PC-3 (cell line): ENCODE measurements at regions not wholly inside any gene's neighbourhood (a gene's known extent, or its start where the extent isn't known, plus 50 kb on each side); places are given as distances from the start of the nearest gene placed in this dataset.
"Not testable (repeated sequence)": the region's sequence is repeated elsewhere in the genome, so short reads cannot be mapped to it uniquely, and the experiment has no call there.

Experiments used
- ATAC-seq: fragments of 200-7000 bp; cut with Tn5 transposase; 2 replicates; pipeline ENCODE4 v1.9.1; 2020; ENCODE audit warnings: mild to moderate bottlenecking, moderate library complexity
- BruUV-seq: library from RNA; stranded (reverse); fragments of 400-500 nt; replicated peaks from 2 replicates; lab custom pipeline; 2021; lab: Mats Ljungman, UMichigan
- CTCF ChIA-PET: fragments of 300-600 bp; sonication (Branson Sonifier 250); formaldehyde crosslinking; loops from one replicate; lab custom pipeline; 2022; ENCODE audit warnings: antibody characterized with exemption; lab: Charles Lee
- POLR2A ChIA-PET: fragments of 300-600 bp; sonication (Branson Sonifier 250); formaldehyde crosslinking; loops from one replicate; lab custom pipeline; 2022; ENCODE audit warnings: antibody characterized with exemption; ENCODE audit not compliant: unreplicated experiment; lab: Charles Lee
- DNase-seq: peaks from one replicate; pipeline ENCODE4 v3.0.0-alpha.2; 2015
- H2AFZ ChIP-seq: fragments of 300-600 bp; sonication (generic); 2 replicates; pipeline ENCODE4 v1.6.0; 2016; ENCODE audit warnings: antibody characterized with exemption, low read length
- H3F3A ChIP-seq: fragments of 300-600 bp; sonication (generic); one replicate; pipeline ENCODE4 v1.6.0; 2017; ENCODE audit warnings: antibody characterized with exemption, low read length, control low read depth, mild to moderate bottlenecking; ENCODE audit not compliant: unreplicated experiment
- H3K27ac ChIP-seq: fragments of 300-600 bp; sonication (generic); 2 replicates; pipeline ENCODE4 v1.5.1; 2016; ENCODE audit warnings: mild to moderate bottlenecking, low read length
- H3K27me3 ChIP-seq: fragments of 300-600 bp; sonication (generic); 2 replicates; pipeline ENCODE4 v1.6.1; 2016; ENCODE audit warnings: low read length, mixed read lengths
- H3K36me3 ChIP-seq: fragments of 300-600 bp; sonication (generic); 2 replicates; pipeline ENCODE4 v1.6.1; 2016; ENCODE audit warnings: low read depth, mixed run types, low read length, mixed read lengths
- H3K4me1 ChIP-seq: fragments of 300-600 bp; sonication (generic); 2 replicates; pipeline ENCODE4 v1.5.1; 2016; ENCODE audit warnings: low read length; ENCODE audit not compliant: insufficient read depth
- H3K4me2 ChIP-seq: fragments of 300-600 bp; sonication (generic); 2 replicates; pipeline ENCODE4 v1.6.0; 2016; ENCODE audit warnings: low read length
- H3K4me3 ChIP-seq: fragments of 300-600 bp; sonication (generic); 2 replicates; pipeline ENCODE4 v1.5.1; 2016; ENCODE audit warnings: mild to moderate bottlenecking, low read length, mixed read lengths
- H3K79me2 ChIP-seq: fragments of 300-600 bp; sonication (generic); 2 replicates; pipeline ENCODE4 v1.6.1; 2017; ENCODE audit warnings: low read length, mixed read lengths
- H3K9ac ChIP-seq: fragments of 300-600 bp; sonication (generic); 2 replicates; pipeline ENCODE4 v1.6.0; 2016; ENCODE audit warnings: mild to moderate bottlenecking, low read length
- H3K9me2 ChIP-seq: fragments of 300-600 bp; sonication (generic); replicated peaks from 2 replicates; pipeline ENCODE4 v1.6.1; 2016; ENCODE audit warnings: mixed run types, low read length, mixed read lengths
- H3K9me3 ChIP-seq: fragments of 300-600 bp; sonication (generic); 2 replicates; pipeline ENCODE4 v1.6.1; 2016; ENCODE audit warnings: low read length, mixed read lengths
- H4K20me1 ChIP-seq: fragments of 300-600 bp; sonication (generic); 2 replicates; pipeline ENCODE4 v1.6.1; 2016; ENCODE audit warnings: low read length, mixed read lengths
- EZH2 ChIP-seq: fragments of 300-600 bp; sonication (generic); IDR thresholded peaks from one replicate; pipeline ENCODE4 v1.6.1; 2017; ENCODE audit warnings: antibody characterized with exemption, mild to moderate bottlenecking, low read length; ENCODE audit not compliant: unreplicated experiment
- EZH2phosphoT487 ChIP-seq: fragments of 300-600 bp; sonication (generic); IDR thresholded peaks from 2 replicates; pipeline ENCODE4 v1.6.1; 2018; ENCODE audit warnings: mild to moderate bottlenecking, antibody characterized with exemption, low read length, borderline replicate concordance
- intact Hi-C: fragments of 100-400 bp; cut with micrococcal nuclease; formaldehyde crosslinking; loops from 2 replicates; pipeline ENCODE4 v1.9.0; 2023
- TF ChIP-seq, protein P1 (sequence below): fragments of 300-600 bp; sonication (generic); conservative IDR thresholded peaks from 2 replicates; pipeline ENCODE4 v1.5.1; 2017; ENCODE audit warnings: antibody characterized with exemption, low read depth, mild to moderate bottlenecking, low read length

DNA sequence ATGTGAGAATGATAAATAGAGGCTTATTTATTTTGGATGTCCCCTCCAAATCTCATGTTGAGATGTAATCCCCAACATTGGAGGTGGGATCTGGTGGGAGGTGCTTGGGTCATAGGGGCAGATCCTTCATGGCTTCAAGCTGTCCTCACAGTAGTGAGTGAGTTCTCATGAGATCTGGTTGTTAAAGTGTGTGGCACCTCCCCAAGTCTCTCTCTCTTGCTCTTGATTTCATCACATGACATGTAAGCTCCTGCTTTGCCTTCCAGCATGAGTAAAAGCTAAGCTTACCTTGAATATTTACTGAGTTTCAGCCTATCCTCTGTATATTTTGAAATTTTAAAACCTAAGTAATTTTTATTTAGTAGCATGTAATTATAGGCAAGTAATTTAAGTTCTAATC, 444.9 kb downstream of the ARL4A start:
- ATAC-seq (no peak), DNase-seq (no peak)
- Histone ChIP-seq H4K20me1 (no peaks in the 10 kb centered on the region), H2AFZ (no peak overlapping the region), H3K4me1 (no peaks in the 10 kb centered on the region), H3K79me2 (no peaks in the 10 kb centered on the region), H3K4me2 (no peak overlapping the region), H3F3A (no peaks in the 10 kb centered on the region), H3K9ac (no peak overlapping the region), H3K9me2 (no peaks in the 10 kb centered on the region), H3K9me3 (no peaks in the 10 kb centered on the region), H3K27ac (no peak overlapping the region), H3K4me3 (no peak overlapping the region), H3K27me3 (no peaks in the 10 kb centered on the region), H3K36me3 (no peaks in the 10 kb centered on the region)
- ChIA-PET CTCF (no interaction called here), POLR2A (no interaction called here)
- BruUV-seq, result no TSS peak
- TF ChIP-seq, protein P1, sequence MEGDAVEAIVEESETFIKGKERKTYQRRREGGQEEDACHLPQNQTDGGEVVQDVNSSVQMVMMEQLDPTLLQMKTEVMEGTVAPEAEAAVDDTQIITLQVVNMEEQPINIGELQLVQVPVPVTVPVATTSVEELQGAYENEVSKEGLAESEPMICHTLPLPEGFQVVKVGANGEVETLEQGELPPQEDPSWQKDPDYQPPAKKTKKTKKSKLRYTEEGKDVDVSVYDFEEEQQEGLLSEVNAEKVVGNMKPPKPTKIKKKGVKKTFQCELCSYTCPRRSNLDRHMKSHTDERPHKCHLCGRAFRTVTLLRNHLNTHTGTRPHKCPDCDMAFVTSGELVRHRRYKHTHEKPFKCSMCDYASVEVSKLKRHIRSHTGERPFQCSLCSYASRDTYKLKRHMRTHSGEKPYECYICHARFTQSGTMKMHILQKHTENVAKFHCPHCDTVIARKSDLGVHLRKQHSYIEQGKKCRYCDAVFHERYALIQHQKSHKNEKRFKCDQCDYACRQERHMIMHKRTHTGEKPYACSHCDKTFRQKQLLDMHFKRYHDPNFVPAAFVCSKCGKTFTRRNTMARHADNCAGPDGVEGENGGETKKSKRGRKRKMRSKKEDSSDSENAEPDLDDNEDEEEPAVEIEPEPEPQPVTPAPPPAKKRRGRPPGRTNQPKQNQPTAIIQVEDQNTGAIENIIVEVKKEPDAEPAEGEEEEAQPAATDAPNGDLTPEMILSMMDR, result no peak
- TF ChIP-seq EZH2phosphoT487 (no peak), EZH2 (no peak)
- intact Hi-C loops, result loop anchor here (5.0 kb wide), 1 partner anchor 120 kb away; no protein-coding TSS in a partner anchor

DNA sequence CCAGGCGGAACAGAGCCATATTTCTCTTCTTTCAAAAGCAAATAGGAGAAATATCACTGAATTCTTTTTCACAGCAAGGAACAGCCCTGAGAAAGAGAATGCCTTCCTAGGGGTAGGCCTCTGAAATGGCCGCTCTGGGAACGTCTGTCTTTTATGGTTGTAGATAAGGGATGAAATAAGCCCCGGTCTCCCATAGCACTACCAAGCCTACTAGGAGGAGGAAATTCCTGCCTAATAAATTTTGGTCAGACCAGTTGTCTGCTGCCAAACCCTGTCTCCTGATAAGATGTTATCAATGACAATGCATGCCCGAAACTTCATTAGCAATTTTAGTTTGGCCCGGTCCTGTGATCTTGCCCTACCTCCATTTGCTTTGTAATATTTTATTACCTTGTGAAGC, 448.9 kb downstream of the ARL4A start:
- H3K27ac ChIP-seq, H2AFZ ChIP-seq, H3K9me3 ChIP-seq, H3K79me2 ChIP-seq, DNase-seq, intact Hi-C loops, H3K4me3 ChIP-seq, H3K36me3 ChIP-seq, ATAC-seq, CTCF ChIA-PET, H3K9ac ChIP-seq, H3F3A ChIP-seq, H4K20me1 ChIP-seq, H3K27me3 ChIP-seq, H3K4me2 ChIP-seq, H3K9me2 ChIP-seq, POLR2A ChIA-PET, BruUV-seq, H3K4me1 ChIP-seq: not testable (repeated sequence)

DNA sequence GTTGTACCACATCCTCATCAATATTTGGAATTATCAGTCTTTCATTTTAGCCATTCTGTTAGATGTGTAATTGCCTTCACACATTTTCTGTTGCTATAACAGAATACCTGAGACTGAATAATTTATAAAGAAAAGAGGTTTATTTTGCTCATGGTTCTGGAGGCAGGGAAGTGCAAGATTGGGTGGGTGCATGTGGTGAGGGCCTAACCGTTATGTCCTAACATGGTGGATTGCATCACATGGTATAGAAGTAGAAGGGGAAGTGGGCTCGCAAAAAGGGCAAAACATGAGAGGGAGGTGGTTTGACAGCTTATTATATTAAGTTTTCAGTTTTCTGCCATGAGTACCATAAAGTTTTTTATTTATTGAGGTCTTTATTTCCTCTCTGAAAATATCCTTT, 452.0 kb downstream of the ARL4A start:
- DNase-seq (no peak), ATAC-seq (no peak)
- Histone ChIP-seq H2AFZ (no peak overlapping the region), H3K79me2 (no peaks in the 10 kb centered on the region), H3F3A (no peaks in the 10 kb centered on the region), H3K9ac (no peak overlapping the region), H3K4me2 (no peak overlapping the region), H3K9me3 (no peaks in the 10 kb centered on the region), H3K4me1 (no peaks in the 10 kb centered on the region), H3K4me3 (no peak overlapping the region), H4K20me1 (no peaks in the 10 kb centered on the region), H3K9me2 (no peaks in the 10 kb centered on the region), H3K27me3 (no peaks in the 10 kb centered on the region), H3K36me3 (no peaks in the 10 kb centered on the region), H3K27ac (no peak overlapping the region)
- TF ChIP-seq EZH2 (no peak), EZH2phosphoT487 (no peak)
- TF ChIP-seq, protein P1, result no peak
- intact Hi-C loops, result no loop called here
- POLR2A ChIA-PET, result no interaction called here
- BruUV-seq, result no TSS peak
- CTCF ChIA-PET, result no interaction called here
